ENCODE measurements at regions not wholly inside any gene's neighbourhood (a gene's known extent, or its start where the extent isn't known, plus 50 kb on each side); places are given as distances from the start of the nearest gene placed in this dataset.

GRCh38 chr2:134142903-134143302 is 111.0 kb upstream of the MGAT5 start:
- peaks cover 2% of the 10 kb centered on the region for H4K20me1 ChIP-seq (ENCODE audit: control insufficient read depth, extremely low read depth, insufficient read depth, low read length)

GRCh38 chr2:134143568-134143967 is 110.3 kb upstream of the MGAT5 start:
- Histone ChIP-seq H3K27ac (ENCODE audit: insufficient read depth, low read length) (no peak overlapping the region), H3K4me3 (replicated peaks in 1 of 4; ENCODE audit: control extremely low read depth in 1 of 4, insufficient read depth in 1 of 4, low read depth in 3 of 4, low read length in 4 of 4) (no peak overlapping the region), H4K20me1 (ENCODE audit: control insufficient read depth, extremely low read depth, insufficient read depth, low read length) (peaks cover 2% of the 10 kb centered on the region), H3K4me2 (ENCODE audit: extremely low read depth, insufficient read depth, low read length) (no peak overlapping the region), H3K9ac (ENCODE audit: insufficient read depth, low read length) (no peak overlapping the region), H3K27me3 (ENCODE audit: control insufficient read depth, insufficient read depth, low read length) (no peaks in the 10 kb centered on the region), H3K4me1 (ENCODE audit: control insufficient read depth, extremely low read depth, insufficient read depth, low read length) (peaks cover 5% of the 10 kb centered on the region), H3K79me2 (ENCODE audit: control insufficient read depth, insufficient read depth, low read length) (peaks cover 67% of the 10 kb centered on the region), H2AFZ (ENCODE audit: low read length) (no peak overlapping the region), H3K36me3 (ENCODE audit: control insufficient read depth, insufficient read depth, low read length) (peaks cover 3% of the 10 kb centered on the region), H3K9me3 (ENCODE audit: control insufficient read depth, insufficient read depth, low read depth, low read length) (no peaks in the 10 kb centered on the region)
- TF ChIP-seq EZH2 (IDR thresholded peaks at IDR 0.05; ENCODE audit: low read length, missing control alignments): no peak
- TF ChIP-seq, protein P1, sequence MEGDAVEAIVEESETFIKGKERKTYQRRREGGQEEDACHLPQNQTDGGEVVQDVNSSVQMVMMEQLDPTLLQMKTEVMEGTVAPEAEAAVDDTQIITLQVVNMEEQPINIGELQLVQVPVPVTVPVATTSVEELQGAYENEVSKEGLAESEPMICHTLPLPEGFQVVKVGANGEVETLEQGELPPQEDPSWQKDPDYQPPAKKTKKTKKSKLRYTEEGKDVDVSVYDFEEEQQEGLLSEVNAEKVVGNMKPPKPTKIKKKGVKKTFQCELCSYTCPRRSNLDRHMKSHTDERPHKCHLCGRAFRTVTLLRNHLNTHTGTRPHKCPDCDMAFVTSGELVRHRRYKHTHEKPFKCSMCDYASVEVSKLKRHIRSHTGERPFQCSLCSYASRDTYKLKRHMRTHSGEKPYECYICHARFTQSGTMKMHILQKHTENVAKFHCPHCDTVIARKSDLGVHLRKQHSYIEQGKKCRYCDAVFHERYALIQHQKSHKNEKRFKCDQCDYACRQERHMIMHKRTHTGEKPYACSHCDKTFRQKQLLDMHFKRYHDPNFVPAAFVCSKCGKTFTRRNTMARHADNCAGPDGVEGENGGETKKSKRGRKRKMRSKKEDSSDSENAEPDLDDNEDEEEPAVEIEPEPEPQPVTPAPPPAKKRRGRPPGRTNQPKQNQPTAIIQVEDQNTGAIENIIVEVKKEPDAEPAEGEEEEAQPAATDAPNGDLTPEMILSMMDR (conservative IDR thresholded peaks at IDR 0.05 in 1 of 2, IDR thresholded peaks at IDR 0.05 in 1 of 2; ENCODE audit: low read depth in 1 of 2, low read length in 2 of 2): no peak
- peak in 1 of 2 donors; percentile 30 for DNase-seq (ENCODE audit: low read depth in 2 of 2)

More at GRCh38 chr2:134142903-134143302, 111.0 kb upstream of the MGAT5 start:
- Histone ChIP-seq H3K27me3 (ENCODE audit: control insufficient read depth, insufficient read depth, low read length) (no peaks in the 10 kb centered on the region), H3K36me3 (ENCODE audit: control insufficient read depth, insufficient read depth, low read length) (peaks cover 3% of the 10 kb centered on the region), H3K4me3 (replicated peaks in 1 of 4; ENCODE audit: control extremely low read depth in 1 of 4, insufficient read depth in 1 of 4, low read depth in 3 of 4, low read length in 4 of 4) (no peak overlapping the region), H2AFZ (ENCODE audit: low read length) (no peak overlapping the region), H3K9ac (ENCODE audit: insufficient read depth, low read length) (no peak overlapping the region), H3K4me1 (ENCODE audit: control insufficient read depth, extremely low read depth, insufficient read depth, low read length) (peaks cover 10% of the 10 kb centered on the region), H3K9me3 (ENCODE audit: control insufficient read depth, insufficient read depth, low read depth, low read length) (no peaks in the 10 kb centered on the region), H3K4me2 (ENCODE audit: extremely low read depth, insufficient read depth, low read length) (no peak overlapping the region), H3K27ac (ENCODE audit: insufficient read depth, low read length) (no peak overlapping the region), H3K79me2 (ENCODE audit: control insufficient read depth, insufficient read depth, low read length) (peaks cover 74% of the 10 kb centered on the region)
- peak in 1 of 2 donors; percentile 79 for DNase-seq (ENCODE audit: low read depth in 2 of 2)
- no peak for TF ChIP-seq EZH2 (IDR thresholded peaks at IDR 0.05; ENCODE audit: low read length, missing control alignments)
- TF ChIP-seq, protein P1 (conservative IDR thresholded peaks at IDR 0.05 in 1 of 2, IDR thresholded peaks at IDR 0.05 in 1 of 2; ENCODE audit: low read depth in 1 of 2, low read length in 2 of 2): no peak

- no peak for TF ChIP-seq EZH2 (IDR thresholded peaks at IDR 0.05; ENCODE audit: low read length, missing control alignments)
- TF ChIP-seq, protein P1 (conservative IDR thresholded peaks at IDR 0.05 in 1 of 2, IDR thresholded peaks at IDR 0.05 in 1 of 2; ENCODE audit: low read depth in 1 of 2, low read length in 2 of 2): no peak
These were observed 109.7 kb upstream of the MGAT5 start for GRCh38 chr2:134144081-134144596.

More at GRCh38 chr2:134144081-134144596, 109.7 kb upstream of the MGAT5 start:
- no peak overlapping the region for H2AFZ ChIP-seq (ENCODE audit: low read length)
- no peak overlapping the region for H3K4me2 ChIP-seq (ENCODE audit: extremely low read depth, insufficient read depth, low read length)
- H3K9me3 ChIP-seq (ENCODE audit: control insufficient read depth, insufficient read depth, low read depth, low read length): no peaks in the 10 kb centered on the region
- H3K9ac ChIP-seq (ENCODE audit: insufficient read depth, low read length): no peak overlapping the region
- DNase-seq (ENCODE audit: low read depth in 2 of 2): no peak
- H3K79me2 ChIP-seq (ENCODE audit: control insufficient read depth, insufficient read depth, low read length): peaks cover 62% of the 10 kb centered on the region
- no peaks in the 10 kb centered on the region for H3K27me3 ChIP-seq (ENCODE audit: control insufficient read depth, insufficient read depth, low read length)
- no peak overlapping the region for H3K27ac ChIP-seq (ENCODE audit: insufficient read depth, low read length)
- H3K36me3 ChIP-seq (ENCODE audit: control insufficient read depth, insufficient read depth, low read length): peaks cover 3% of the 10 kb centered on the region
- peaks cover 2% of the 10 kb centered on the region for H4K20me1 ChIP-seq (ENCODE audit: control insufficient read depth, extremely low read depth, insufficient read depth, low read length)
- peaks cover 5% of the 10 kb centered on the region for H3K4me1 ChIP-seq (ENCODE audit: control insufficient read depth, extremely low read depth, insufficient read depth, low read length)
- no peak overlapping the region for H3K4me3 ChIP-seq (replicated peaks in 1 of 4; ENCODE audit: control extremely low read depth in 1 of 4, insufficient read depth in 1 of 4, low read depth in 3 of 4, low read length in 4 of 4)
